ENCODE measurements at regions not wholly inside any gene's neighbourhood (a gene's known extent, or its start where the extent isn't known, plus 50 kb on each side); places are given as distances from the start of the nearest gene placed in this dataset.

GRCh38 chr13:61766667-61767058 lies 351.0 kb upstream of the PCDH20 start:
- intact Hi-C loops (cut with micrococcal nuclease), result no loop called here

- intact Hi-C loops (cut with micrococcal nuclease), result no loop called here
Measured at GRCh38 chr13:61765940-61766666, 350.5 kb upstream of the PCDH20 start.

GRCh38 chr13:61765181-61765742 lies 349.6 kb upstream of the PCDH20 start:
- intact Hi-C loops (cut with micrococcal nuclease), result no loop called here

GRCh38 chr13:61761690-61762089 lies 346.0 kb upstream of the PCDH20 start:
- intact Hi-C loops (cut with micrococcal nuclease), result no loop called here

GRCh38 chr13:61760102-61760501 lies 344.5 kb upstream of the PCDH20 start:
- intact Hi-C loops (cut with micrococcal nuclease), result no loop called here

GRCh38 chr13:61756031-61756430 lies 340.4 kb upstream of the PCDH20 start:
- intact Hi-C loops (cut with micrococcal nuclease), result no loop called here

GRCh38 chr13:61751039-61751438 lies 335.4 kb upstream of the PCDH20 start:
- intact Hi-C loops (cut with micrococcal nuclease), result no loop called here

- intact Hi-C loops (cut with micrococcal nuclease), result no loop called here
Measured at GRCh38 chr13:61738236-61738750, 322.6 kb upstream of the PCDH20 start.

- intact Hi-C loops (cut with micrococcal nuclease), result no loop called here
Measured at GRCh38 chr13:61734683-61735082, 319.0 kb upstream of the PCDH20 start.

- intact Hi-C loops (cut with micrococcal nuclease), result no loop called here
Measured at GRCh38 chr13:61728471-61728870, 312.8 kb upstream of the PCDH20 start.

- intact Hi-C loops (cut with micrococcal nuclease), result no loop called here
Measured at GRCh38 chr13:61727767-61728166, 312.1 kb upstream of the PCDH20 start.

GRCh38 chr13:61725806-61726205 lies 310.2 kb upstream of the PCDH20 start:
- intact Hi-C loops (cut with micrococcal nuclease), result no loop called here

GRCh38 chr13:61722119-61722518 lies 306.5 kb upstream of the PCDH20 start:
- intact Hi-C loops (cut with micrococcal nuclease), result no loop called here

GRCh38 chr13:61712621-61713020 lies 297.0 kb upstream of the PCDH20 start:
- intact Hi-C loops (cut with micrococcal nuclease), result no loop called here

GRCh38 chr13:61709258-61709657 lies 293.6 kb upstream of the PCDH20 start:
- intact Hi-C loops (cut with micrococcal nuclease), result no loop called here

GRCh38 chr13:61706899-61707298 lies 291.2 kb upstream of the PCDH20 start:
- intact Hi-C loops (cut with micrococcal nuclease), result no loop called here

- intact Hi-C loops (cut with micrococcal nuclease), result no loop called here
Measured at GRCh38 chr13:61700620-61701019, 285.0 kb upstream of the PCDH20 start.

- intact Hi-C loops (cut with micrococcal nuclease), result no loop called here
Measured at GRCh38 chr13:61700181-61700580, 284.5 kb upstream of the PCDH20 start.

GRCh38 chr13:61696676-61697075 lies 281.0 kb upstream of the PCDH20 start:
- intact Hi-C loops (cut with micrococcal nuclease), result no loop called here

GRCh38 chr13:61695147-61695546 lies 279.5 kb upstream of the PCDH20 start:
- intact Hi-C loops (cut with micrococcal nuclease), result no loop called here

GRCh38 chr13:61692691-61693090 lies 277.0 kb upstream of the PCDH20 start:
- intact Hi-C loops (cut with micrococcal nuclease), result no loop called here

- intact Hi-C loops (cut with micrococcal nuclease), result no loop called here
Measured at GRCh38 chr13:61685682-61686012, 270.0 kb upstream of the PCDH20 start.

GRCh38 chr13:61684976-61685681 lies 269.5 kb upstream of the PCDH20 start:
- intact Hi-C loops (cut with micrococcal nuclease), result no loop called here

Data from T-helper 1 cell treated with Interleukin-12 subunit alpha and Interleukin-12 subunit beta and Interleukin-4 antibody, amounts not matched to agents 30 ng/mL and 1 ng/mL, for 36 hours (primary cell).